Tongue (tissue), 1 donor: ENCODE measurements at regions not wholly inside any gene's neighbourhood (a gene's known extent, or its start where the extent isn't known, plus 50 kb on each side); places are given as distances from the start of the nearest gene placed in this dataset.
A peak's percentile ranks its signal among the peaks of the same experiment; 100 is the strongest.
"Not testable (repeated sequence)": the region's sequence is repeated elsewhere in the genome, so short reads cannot be mapped to it uniquely, and the experiment has no call there.

Source experiments
- DNase-seq: peaks from one replicate; pipeline ENCODE4 v3.0.0-alpha.2; 2015

GRCh38 chr7:142533920-142534319 is 215.4 kb upstream of the PRSS1 start:
- no peak for DNase-seq

GRCh38 chr7:142529591-142529990 is 219.7 kb upstream of the PRSS1 start:
- no peak for DNase-seq

GRCh38 chr7:142528608-142529408 is 220.5 kb upstream of the PRSS1 start:
- no peak for DNase-seq

- DNase-seq = no peak
Measured at GRCh38 chr7:142523821-142524460, 225.3 kb upstream of the PRSS1 start.

- no peak for DNase-seq
Measured at GRCh38 chr7:142522735-142523134, 226.5 kb upstream of the PRSS1 start.

- DNase-seq = not testable (repeated sequence)
Measured at GRCh38 chr7:142520885-142521284, 228.4 kb upstream of the PRSS1 start.

- DNase-seq = not testable (repeated sequence)
Measured at GRCh38 chr7:142520455-142520854, 228.8 kb upstream of the PRSS1 start.

- peak; percentile 18 for DNase-seq
Measured at GRCh38 chr7:142519079-142520078, 229.9 kb upstream of the PRSS1 start.

- peak; percentile 79 for DNase-seq
Measured at GRCh38 chr7:142516038-142516501, 233.2 kb upstream of the PRSS1 start.

- not testable (repeated sequence) for DNase-seq
Measured at GRCh38 chr7:142514716-142515115, 234.6 kb upstream of the PRSS1 start.

GRCh38 chr7:142513178-142513955 is 235.9 kb upstream of the PRSS1 start:
- DNase-seq = no peak

- DNase-seq = no peak
Measured at GRCh38 chr7:142511801-142512200, 237.5 kb upstream of the PRSS1 start.

GRCh38 chr7:142511374-142511773 is 237.9 kb upstream of the PRSS1 start:
- DNase-seq = no peak

- not testable (repeated sequence) for DNase-seq
Measured at GRCh38 chr7:142509235-142509634, 240.0 kb upstream of the PRSS1 start.

- DNase-seq = no peak
Measured at GRCh38 chr7:142508251-142508650, 241.0 kb upstream of the PRSS1 start.

GRCh38 chr7:142507799-142508198 is 241.5 kb upstream of the PRSS1 start:
- DNase-seq = no peak

GRCh38 chr7:142507066-142507465 is 242.2 kb upstream of the PRSS1 start:
- not testable (repeated sequence) for DNase-seq

GRCh38 chr7:142506601-142507000 is 242.7 kb upstream of the PRSS1 start:
- DNase-seq = no peak

- DNase-seq = not testable (repeated sequence)
Measured at GRCh38 chr7:142503949-142504348, 245.3 kb upstream of the PRSS1 start.

- DNase-seq = no peak
Measured at GRCh38 chr7:142503036-142503435, 245.2 kb upstream of the PRSS58 start.

GRCh38 chr7:142501434-142501833 is 243.6 kb upstream of the PRSS58 start:
- no peak for DNase-seq

GRCh38 chr7:142500366-142500765 is 242.5 kb upstream of the PRSS58 start:
- DNase-seq = no peak
